GM10266 (cell line): ENCODE measurements at regions not wholly inside any gene's neighbourhood (a gene's known extent, or its start where the extent isn't known, plus 50 kb on each side); places are given as distances from the start of the nearest gene placed in this dataset.
A peak's percentile ranks its signal among the peaks of the same experiment; 100 is the strongest.

Source experiments
- DNase-seq: peaks from one replicate; pipeline ENCODE4 v3.0.0; 2012; ENCODE audit errors: extremely low spot score
- CTCF ChIP-seq: IDR thresholded peaks from 2 replicates; pipeline ENCODE4 v1.5.1; 2012; ENCODE audit warnings: mild to moderate bottlenecking, low read depth; ENCODE audit not compliant: control insufficient read depth, insufficient read depth; ENCODE audit errors: missing control alignments

GRCh38 chr15:31235311-31236183 is 91.1 kb upstream of the KLF13 start:
- TF ChIP-seq CTCF = no peak
- DNase-seq = peak; percentile 44

GRCh38 chr15:31236184-31237042 is 90.2 kb upstream of the KLF13 start:
- TF ChIP-seq CTCF = no peak

GRCh38 chr15:31237043-31237324 is 89.7 kb upstream of the KLF13 start:
- no peak for DNase-seq

More at GRCh38 chr15:31236184-31237042, 90.2 kb upstream of the KLF13 start:
- DNase-seq = no peak

GRCh38 chr15:31238906-31239305 is 87.7 kb upstream of the KLF13 start:
- TF ChIP-seq CTCF = no peak
- no peak for DNase-seq

More at GRCh38 chr15:31237043-31237324, 89.7 kb upstream of the KLF13 start:
- TF ChIP-seq CTCF = no peak

GRCh38 chr15:31239409-31239808 is 87.2 kb upstream of the KLF13 start:
- TF ChIP-seq CTCF = no peak
- DNase-seq = no peak

- no peak for DNase-seq
- TF ChIP-seq CTCF = no peak
Measured at GRCh38 chr15:31241888-31242522, 84.6 kb upstream of the KLF13 start.
